B cell (primary cell): ENCODE measurements at regions not wholly inside any gene's neighbourhood (a gene's known extent, or its start where the extent isn't known, plus 50 kb on each side); places are given as distances from the start of the nearest gene placed in this dataset.

Source experiments
- ATAC-seq: fragments of 200-7000 bp; cut with Tn5 transposase; one replicate; pipeline ENCODE4 v1.10.0; 2021; ENCODE audit warnings: low read depth, mild to moderate bottlenecking, moderate number of reproducible peaks, moderate library complexity
- CTCF ChIA-PET: fragments of 350-600 bp; sonication (Branson Sonifier 250); formaldehyde crosslinking; loops from one replicate; lab custom pipeline; 2021; ENCODE audit warnings: antibody characterized with exemption, inconsistent platforms; lab: Charles Lee
- POLR2A ChIA-PET: fragments of 350-600 bp; sonication (Branson Sonifier 250); formaldehyde crosslinking; loops from one replicate; lab custom pipeline; 2021; ENCODE audit warnings: antibody characterized with exemption; lab: Charles Lee
- DNase-seq: peaks from one replicate; pipeline ENCODE4 v3.0.0; 2013
- H2AFZ ChIP-seq: 2 replicates; pipeline ENCODE4 v1.6.1; 2012; ENCODE audit warnings: mild to moderate bottlenecking, low read depth, low read length; ENCODE audit not compliant: insufficient read depth, poor library complexity, severe bottlenecking
- H3K27ac ChIP-seq, 2 donors: 1 replicate in 1 of 2; 2 replicates in 1 of 2; pipeline ENCODE4 v1.5.1; 2012 to 2013; ENCODE audit warnings: low read length in 2 of 2, mild to moderate bottlenecking in 2 of 2, moderate library complexity in 1 of 2
- H3K27me3 ChIP-seq, 4 experiments: fragments of 200-600 bp in 1 of 4; sonication (generic) in 1 of 4; replicated peaks in 1 of 4; 1 replicate in 2 of 4; 2 replicates in 2 of 4; pipeline versions ENCODE4 v1.6.1 to v1.7.0; 2013 to 2016; ENCODE audit warnings: low read length in 3 of 4, mild to moderate bottlenecking in 2 of 4, mixed read lengths in 1 of 4, moderate library complexity in 1 of 4; ENCODE audit not compliant: insufficient read depth in 4 of 4, control insufficient read depth in 3 of 4; ENCODE audit errors: control extremely low read depth in 1 of 4
- H3K36me3 ChIP-seq, 2 experiments: replicated peaks in 1 of 2; 1 replicate in 1 of 2; 2 replicates in 1 of 2; pipeline versions ENCODE4 v1.6.1 to v1.7.1; 2013; ENCODE audit warnings: low read length in 1 of 2; ENCODE audit not compliant: insufficient read depth in 2 of 2, control insufficient read depth in 1 of 2; ENCODE audit errors: control extremely low read depth in 1 of 2, extremely low read depth in 1 of 2
- H3K4me1 ChIP-seq, 2 donors: fragments of 200-600 bp in 1 of 2; sonication (generic) in 1 of 2; 1 replicate in 1 of 2; 2 replicates in 1 of 2; pipeline versions ENCODE4 v1.5.1 to v1.6.1; 2013 to 2017; ENCODE audit warnings: low read length in 2 of 2; ENCODE audit not compliant: control insufficient read depth in 2 of 2, insufficient read depth in 2 of 2
- H3K4me2 ChIP-seq: replicated peaks from 2 replicates; pipeline ENCODE3; 2012; ENCODE audit warnings: mild to moderate bottlenecking, low read depth, low read length; ENCODE audit not compliant: poor library complexity, severe bottlenecking
- H3K4me3 ChIP-seq, 5 experiments: fragments of 200-600 bp in 1 of 5; sonication (generic) in 1 of 5; 1 replicate in 3 of 5; 2 replicates in 2 of 5; pipeline versions ENCODE4 v1.5.1 to v1.7.0; 2011 to 2016; ENCODE audit warnings: low read length in 4 of 5, mild to moderate bottlenecking in 4 of 5, low read depth in 2 of 5, control low read depth in 1 of 5, moderate library complexity in 1 of 5; ENCODE audit not compliant: insufficient read depth in 1 of 5; ENCODE audit errors: control extremely low read depth in 1 of 5, extremely low read depth in 1 of 5
- H3K79me2 ChIP-seq: fragments of 200-600 bp; sonication (generic); one replicate; pipeline ENCODE4 v1.6.0; 2016; ENCODE audit warnings: low read length; ENCODE audit not compliant: control insufficient read depth, insufficient read depth
- H3K9ac ChIP-seq: fragments of 200-600 bp; sonication (generic); 2 replicates; pipeline ENCODE4 v1.6.1; 2017; ENCODE audit warnings: mild to moderate bottlenecking, low read length, moderate library complexity
- H3K9me3 ChIP-seq, 3 donors: one replicate each; pipeline versions ENCODE4 v1.6.1 to v1.7.1; 2013; ENCODE audit warnings: low read length in 2 of 3; ENCODE audit not compliant: control insufficient read depth in 2 of 3, insufficient read depth in 1 of 3; ENCODE audit errors: control extremely low read depth in 1 of 3
- H4K20me1 ChIP-seq: 2 replicates; pipeline ENCODE4 v1.6.0; 2012; ENCODE audit warnings: mild to moderate bottlenecking, low read length; ENCODE audit not compliant: insufficient read depth, control insufficient read depth, poor library complexity, severe bottlenecking
- H3K27ac Mint-ChIP-seq: one replicate; pipeline ENCODE4 v1.8.0; 2021; ENCODE audit warnings: mixed read lengths
- H3K27me3 Mint-ChIP-seq: one replicate; pipeline ENCODE4 v1.8.0; 2021; ENCODE audit warnings: mixed read lengths
- H3K4me1 Mint-ChIP-seq: one replicate; pipeline ENCODE4 v1.8.0; 2021; ENCODE audit warnings: mixed read lengths
- H3K4me3 Mint-ChIP-seq: one replicate; pipeline ENCODE4 v1.8.0; 2021; ENCODE audit warnings: mixed read lengths
- H3K9me3 Mint-ChIP-seq: one replicate; pipeline ENCODE4 v1.8.0; 2022; ENCODE audit warnings: mixed read lengths; ENCODE audit not compliant: insufficient read depth
- CTCF ChIP-seq: fragments of 200-600 bp; IDR thresholded peaks from one replicate; pipeline ENCODE4 v1.8.0; 2022; ENCODE audit warnings: antibody characterized with exemption, mild to moderate bottlenecking
- EZH2 ChIP-seq: IDR thresholded peaks from 2 replicates; pipeline ENCODE4 v1.6.1; 2012; ENCODE audit warnings: borderline replicate concordance, low read depth, mild to moderate bottlenecking, moderate library complexity, low read length; ENCODE audit not compliant: insufficient read depth, poor library complexity, severe bottlenecking
- WGBS: methylation state at CpG from one replicate; pipeline ENCODE4 v1.1.5; 2013; ENCODE audit warnings: missing lambda C conversion rate; ENCODE audit not compliant: insufficient coverage; 5-methylcytosine and 5-hydroxymethylcytosine counted together
- intact Hi-C: fragments of 100-400 bp; cut with micrococcal nuclease; formaldehyde crosslinking; loops from one replicate; pipeline ENCODE4 v1.10.0; 2022

DNA sequence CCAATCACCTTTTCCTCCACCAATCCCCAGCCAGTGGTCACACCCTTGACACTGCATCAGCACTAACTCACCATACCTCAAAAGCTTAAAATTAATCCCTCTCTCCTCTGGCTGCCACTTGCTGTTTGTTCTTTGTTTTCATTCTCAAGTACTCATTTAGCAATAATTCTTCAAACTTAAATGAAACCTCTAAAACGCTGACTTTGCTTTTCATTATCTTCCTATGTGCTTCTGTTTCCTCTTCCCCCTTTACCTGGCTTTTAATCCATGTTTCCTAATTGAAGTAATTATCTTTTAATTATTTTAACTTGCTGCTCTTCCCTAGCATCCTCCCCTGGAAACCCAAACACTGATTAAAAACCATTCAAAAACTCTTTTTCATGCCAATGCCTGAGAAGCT lies 348.9 kb upstream of the MEOX2 start:
- no CpG with 5 or more reads among the region's 1 CpG for whole genome bisulfite sequencing
- intact Hi-C loops, result no loop called here
- H3K9me3 Mint-ChIP-seq, result peaks cover 3% of the 10 kb centered on the region

GRCh38 chr7:16034866-16035265 lies 348.4 kb upstream of the MEOX2 start:
- H3K4me1 ChIP-seq, result no peaks in the 10 kb centered on the region
- DNase-seq, result no peak
- H3K27ac ChIP-seq, result no peak overlapping the region
- WGBS, result no CpG with 5 or more reads among the region's 1 CpG
- H3K36me3 ChIP-seq, result no peaks in the 10 kb centered on the region
- no peaks in the 10 kb centered on the region for H4K20me1 ChIP-seq
- Mint-ChIP-seq H3K4me1 (no peaks in the 10 kb centered on the region), H3K27me3 (no peaks in the 10 kb centered on the region), H3K4me3 (no peak overlapping the region), H3K9me3 (peaks cover 3% of the 10 kb centered on the region), H3K27ac (no peak overlapping the region)
- H3K9me3 ChIP-seq, result no peaks in the 10 kb centered on the region
- no peak overlapping the region for H3K4me3 ChIP-seq
- H3K79me2 ChIP-seq, result no peaks in the 10 kb centered on the region
- intact Hi-C loops, result no loop called here
- POLR2A ChIA-PET, result no interaction called here
- no peaks in the 10 kb centered on the region for H3K27me3 ChIP-seq
- TF ChIP-seq CTCF (no peak), EZH2 (no peak)
- CTCF ChIA-PET, result no interaction called here
- no peak overlapping the region for H3K9ac ChIP-seq
- H3K4me2 ChIP-seq, result no peak overlapping the region
- ATAC-seq, result no peak
- no peak overlapping the region for H2AFZ ChIP-seq

More for the DNA sequence above, 348.9 kb upstream of the MEOX2 start:
- Histone ChIP-seq H3K9ac (no peak overlapping the region), H3K27ac (no peak overlapping the region), H4K20me1 (no peaks in the 10 kb centered on the region), H2AFZ (no peak overlapping the region), H3K36me3 (no peaks in the 10 kb centered on the region), H3K27me3 (no peaks in the 10 kb centered on the region), H3K4me2 (no peak overlapping the region), H3K9me3 (no peaks in the 10 kb centered on the region), H3K4me1 (no peaks in the 10 kb centered on the region), H3K79me2 (no peaks in the 10 kb centered on the region), H3K4me3 (no peak overlapping the region)
- no peaks in the 10 kb centered on the region for H3K4me1 Mint-ChIP-seq
- ChIA-PET CTCF (no interaction called here), POLR2A (no interaction called here)
- no peak overlapping the region for H3K27ac Mint-ChIP-seq
- no peaks in the 10 kb centered on the region for H3K27me3 Mint-ChIP-seq
- no peak for TF ChIP-seq EZH2
- TF ChIP-seq CTCF, result no peak
- no peak for ATAC-seq
- no peak overlapping the region for H3K4me3 Mint-ChIP-seq
- DNase-seq, result no peak
